ENCODE measurements at regions not wholly inside any gene's neighbourhood (a gene's known extent, or its start where the extent isn't known, plus 50 kb on each side); places are given as distances from the start of the nearest gene placed in this dataset.

DNA sequence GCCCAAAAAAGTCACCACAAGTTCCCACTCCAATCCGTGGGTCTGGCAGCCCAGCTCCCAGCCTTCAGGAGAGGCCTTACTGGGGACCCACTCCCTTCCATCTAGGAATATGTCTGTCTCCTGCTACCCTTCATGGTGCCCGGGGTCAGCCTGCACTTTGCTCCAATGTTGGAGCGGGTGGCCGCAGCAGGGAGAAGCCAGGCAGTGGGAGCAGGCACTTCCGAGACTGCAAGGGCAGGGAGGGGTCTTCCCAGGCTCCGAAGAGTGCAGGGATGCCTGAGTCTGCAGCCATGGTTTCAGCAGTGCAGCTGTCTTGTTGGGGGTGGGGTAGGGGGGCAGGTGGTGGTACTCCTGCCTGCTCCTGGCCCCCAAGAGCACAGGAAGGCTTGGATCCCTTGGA lies 1616.2 kb downstream of the SLITRK5 start:
- TF ChIP-seq, protein P1, sequence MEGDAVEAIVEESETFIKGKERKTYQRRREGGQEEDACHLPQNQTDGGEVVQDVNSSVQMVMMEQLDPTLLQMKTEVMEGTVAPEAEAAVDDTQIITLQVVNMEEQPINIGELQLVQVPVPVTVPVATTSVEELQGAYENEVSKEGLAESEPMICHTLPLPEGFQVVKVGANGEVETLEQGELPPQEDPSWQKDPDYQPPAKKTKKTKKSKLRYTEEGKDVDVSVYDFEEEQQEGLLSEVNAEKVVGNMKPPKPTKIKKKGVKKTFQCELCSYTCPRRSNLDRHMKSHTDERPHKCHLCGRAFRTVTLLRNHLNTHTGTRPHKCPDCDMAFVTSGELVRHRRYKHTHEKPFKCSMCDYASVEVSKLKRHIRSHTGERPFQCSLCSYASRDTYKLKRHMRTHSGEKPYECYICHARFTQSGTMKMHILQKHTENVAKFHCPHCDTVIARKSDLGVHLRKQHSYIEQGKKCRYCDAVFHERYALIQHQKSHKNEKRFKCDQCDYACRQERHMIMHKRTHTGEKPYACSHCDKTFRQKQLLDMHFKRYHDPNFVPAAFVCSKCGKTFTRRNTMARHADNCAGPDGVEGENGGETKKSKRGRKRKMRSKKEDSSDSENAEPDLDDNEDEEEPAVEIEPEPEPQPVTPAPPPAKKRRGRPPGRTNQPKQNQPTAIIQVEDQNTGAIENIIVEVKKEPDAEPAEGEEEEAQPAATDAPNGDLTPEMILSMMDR (IDR thresholded peaks at IDR 0.05; ENCODE audit: low read depth, low read length, poor library complexity, severe bottlenecking) = no peak
- TF ChIP-seq EZH2phosphoT487 (IDR thresholded peaks at IDR 0.05; ENCODE audit: borderline replicate concordance, low read length) = no peak
